NCI-H510A treated with DMSO at 0.1 percent for 48 hours (cell line): ENCODE measurements at regions not wholly inside any gene's neighbourhood (a gene's known extent, or its start where the extent isn't known, plus 50 kb on each side); places are given as distances from the start of the nearest gene placed in this dataset.

ENCODE experiments used
- DNase-seq: peaks from one replicate; lab custom pipeline; 2025; lab: John Stamatoyannopoulos, UW

DNA sequence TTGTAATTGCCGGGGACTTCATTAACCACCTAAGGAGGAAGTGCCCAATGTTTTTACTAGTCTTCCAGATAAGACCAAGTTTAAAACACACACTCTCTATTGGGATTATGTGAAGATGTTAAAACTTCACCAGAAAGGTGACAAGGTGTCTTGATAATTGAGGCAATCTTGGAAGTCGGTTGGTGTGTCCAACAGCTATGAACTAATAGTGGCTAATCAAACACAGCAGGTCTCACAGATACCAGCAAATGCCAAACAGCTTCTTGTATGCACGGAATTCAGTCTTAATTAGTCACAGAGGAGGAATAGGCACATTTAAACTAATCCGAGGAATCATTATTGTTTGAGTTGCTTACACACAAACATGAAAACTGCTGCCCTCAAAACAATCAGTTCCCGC, 214.5 kb downstream of the SEC61B start:
- DNase-seq, result no peak

DNA sequence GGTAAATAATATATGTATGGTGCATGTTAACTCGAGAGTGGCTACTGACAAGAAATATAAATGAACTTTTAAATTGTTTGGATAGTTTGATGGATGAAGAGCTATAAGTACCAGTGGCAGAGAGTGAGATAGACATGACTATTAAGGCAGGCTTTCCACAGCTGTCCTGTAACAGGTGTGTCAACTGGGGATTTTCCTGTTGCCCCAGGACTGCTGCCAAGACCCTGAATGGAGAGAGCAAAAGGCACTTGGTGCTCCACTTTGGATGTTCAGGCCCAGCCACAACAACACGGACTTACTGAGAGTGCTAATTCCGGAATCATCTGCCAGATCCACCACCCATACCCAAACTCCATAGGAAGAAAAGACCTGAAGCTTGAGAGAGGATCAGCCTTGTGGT, 215.1 kb downstream of the SEC61B start:
- DNase-seq, result peak; percentile 15

- DNase-seq, result no peak
Measured at GRCh38 chr9:99438596-99438995, 216.5 kb downstream of the SEC61B start.

- DNase-seq, result no peak
Measured at GRCh38 chr9:99441829-99442228, 219.7 kb downstream of the SEC61B start.

- no peak for DNase-seq
Measured at GRCh38 chr9:99445371-99445891, 223.3 kb downstream of the SEC61B start.

GRCh38 chr9:99445920-99446319, 223.8 kb downstream of the SEC61B start:
- DNase-seq, result no peak

GRCh38 chr9:99447951-99448350, 225.9 kb downstream of the SEC61B start:
- DNase-seq, result no peak

DNA sequence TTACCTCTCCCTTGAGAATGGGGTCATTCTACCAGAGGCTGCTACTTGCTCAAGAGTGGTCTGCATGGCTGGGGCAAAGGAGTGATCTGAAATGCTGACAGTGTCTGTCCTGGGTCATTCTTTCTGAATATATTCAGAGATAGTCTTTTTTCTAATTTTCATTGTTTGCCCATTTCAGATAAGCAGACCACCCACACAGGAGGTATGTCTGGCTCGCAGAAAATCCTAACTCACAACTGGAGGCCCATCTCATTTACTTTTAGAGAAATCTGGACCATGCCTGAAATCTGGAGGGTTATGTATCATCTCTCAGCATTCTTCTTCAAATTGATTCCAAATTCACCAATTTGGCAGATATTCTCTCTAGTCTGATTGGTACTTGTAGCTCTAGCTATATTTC, 227.6 kb downstream of the SEC61B start:
- DNase-seq, result no peak

GRCh38 chr9:99451112-99451606, 229.1 kb downstream of the SEC61B start:
- no peak for DNase-seq

- no peak for DNase-seq
Measured at GRCh38 chr9:99457406-99457805, 235.3 kb downstream of the SEC61B start.

DNA sequence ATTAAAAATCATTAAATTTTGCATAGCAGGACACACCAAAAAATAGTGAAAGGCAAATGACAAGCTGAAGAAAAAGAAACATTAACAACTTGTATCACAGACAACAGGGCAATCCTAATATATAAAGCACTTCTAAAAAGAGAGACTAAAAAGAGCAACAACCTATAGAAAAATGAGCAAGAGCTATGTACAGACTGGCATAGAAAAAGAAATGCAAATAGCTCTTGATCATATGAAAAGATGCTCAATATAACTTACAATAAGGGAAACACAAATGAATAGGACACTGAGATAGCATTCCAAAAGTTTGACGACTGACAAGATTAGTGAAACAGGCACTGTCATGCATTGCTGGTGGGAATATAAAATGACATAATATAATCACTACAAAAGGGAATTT, 235.9 kb downstream of the SEC61B start:
- no peak for DNase-seq

- no peak for DNase-seq
Measured at GRCh38 chr9:99459919-99460318, 237.8 kb downstream of the SEC61B start.

DNA sequence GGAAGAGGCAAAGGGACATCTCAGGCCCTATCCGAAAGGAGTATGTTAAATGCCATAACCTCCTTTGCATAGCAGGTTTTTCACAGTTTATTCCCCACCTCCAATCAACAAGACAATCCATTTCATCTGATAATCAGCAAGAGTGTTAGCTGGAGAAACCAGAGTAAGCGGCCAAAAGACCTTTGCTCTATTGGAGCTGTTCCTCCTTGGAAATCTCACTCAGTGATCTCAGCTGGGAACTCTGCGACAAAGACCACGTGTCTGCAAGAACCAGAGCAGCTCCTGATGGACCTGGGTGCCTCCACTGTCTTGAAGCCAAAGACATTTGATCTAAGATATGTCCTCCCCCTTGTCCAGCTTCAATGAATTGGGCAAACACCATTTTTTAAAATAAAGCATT, 241.0 kb downstream of the SEC61B start:
- DNase-seq, result no peak

GRCh38 chr9:99464568-99464967, 242.5 kb downstream of the SEC61B start:
- no peak for DNase-seq

DNA sequence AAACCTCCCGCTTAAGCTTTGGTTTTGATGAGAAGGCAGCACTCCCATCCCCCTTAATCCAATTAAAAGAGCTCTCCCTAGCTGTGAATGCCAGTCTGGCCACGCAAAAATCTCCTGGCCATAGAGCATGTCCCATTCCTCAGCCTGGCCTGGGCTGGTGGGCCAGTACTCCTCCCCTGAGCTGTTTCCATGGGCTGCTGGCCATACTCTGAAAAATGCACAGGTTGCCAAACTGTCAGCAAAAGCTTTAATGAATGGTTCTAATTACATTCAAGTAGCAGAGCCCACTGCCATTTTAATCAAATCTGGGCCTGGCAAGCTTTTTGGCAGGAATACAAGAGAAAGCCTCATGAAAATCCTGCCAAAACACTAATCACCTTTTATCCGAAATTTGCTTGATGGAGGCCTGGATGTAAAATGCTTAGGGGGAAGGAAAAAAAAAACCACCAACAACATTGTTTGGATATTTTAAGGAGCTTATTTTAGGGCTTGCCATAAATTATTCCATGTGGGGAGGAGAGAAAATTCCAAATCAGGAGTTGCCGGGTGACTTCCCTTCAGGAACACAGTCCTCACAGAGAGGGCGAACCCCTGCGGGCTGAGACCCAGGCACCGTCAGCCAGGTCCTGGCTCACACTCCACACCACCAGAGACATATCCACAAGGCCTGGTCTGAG, 243.3 kb downstream of the SEC61B start:
- no peak for DNase-seq

DNA sequence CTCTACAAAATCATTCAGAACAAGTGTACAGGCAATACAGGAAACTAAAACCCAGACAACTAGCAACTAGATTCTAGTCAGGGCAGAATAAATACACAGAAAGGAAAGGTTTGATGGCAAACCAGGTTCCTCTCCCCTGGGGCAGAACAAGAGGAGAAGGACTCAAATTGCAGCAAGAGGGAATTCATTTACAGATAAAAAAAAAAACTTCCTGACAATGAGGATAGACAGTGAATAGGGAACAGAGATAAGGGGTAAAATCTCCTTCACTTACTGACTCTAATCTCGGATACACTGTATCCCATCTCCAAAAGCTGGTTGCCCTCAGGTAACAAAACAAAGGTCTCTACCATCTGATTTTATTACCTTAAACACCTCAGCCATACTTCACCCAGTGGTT, 244.0 kb downstream of the SEC61B start:
- no peak for DNase-seq

DNA sequence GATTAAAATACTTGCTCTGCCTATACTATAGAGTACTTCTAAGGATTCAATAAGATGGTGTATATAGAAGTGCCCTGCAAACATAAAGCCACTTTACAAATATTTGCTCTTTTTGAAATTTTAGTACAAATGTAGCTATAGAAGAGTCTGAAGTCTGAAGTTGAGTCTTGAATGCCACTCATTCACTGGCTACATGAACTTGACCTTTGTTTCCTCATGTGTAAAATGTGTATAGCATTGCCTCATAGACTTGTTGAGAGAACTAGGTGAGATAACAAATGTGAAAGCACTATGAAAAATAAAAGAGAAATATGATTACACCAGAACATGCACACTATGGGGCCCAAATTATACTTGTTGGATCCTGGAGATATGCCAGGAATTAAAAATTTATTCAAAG, 244.7 kb downstream of the SEC61B start:
- no peak for DNase-seq

- no peak for DNase-seq
Measured at GRCh38 chr9:99471033-99471432, 249.0 kb downstream of the SEC61B start.

DNA sequence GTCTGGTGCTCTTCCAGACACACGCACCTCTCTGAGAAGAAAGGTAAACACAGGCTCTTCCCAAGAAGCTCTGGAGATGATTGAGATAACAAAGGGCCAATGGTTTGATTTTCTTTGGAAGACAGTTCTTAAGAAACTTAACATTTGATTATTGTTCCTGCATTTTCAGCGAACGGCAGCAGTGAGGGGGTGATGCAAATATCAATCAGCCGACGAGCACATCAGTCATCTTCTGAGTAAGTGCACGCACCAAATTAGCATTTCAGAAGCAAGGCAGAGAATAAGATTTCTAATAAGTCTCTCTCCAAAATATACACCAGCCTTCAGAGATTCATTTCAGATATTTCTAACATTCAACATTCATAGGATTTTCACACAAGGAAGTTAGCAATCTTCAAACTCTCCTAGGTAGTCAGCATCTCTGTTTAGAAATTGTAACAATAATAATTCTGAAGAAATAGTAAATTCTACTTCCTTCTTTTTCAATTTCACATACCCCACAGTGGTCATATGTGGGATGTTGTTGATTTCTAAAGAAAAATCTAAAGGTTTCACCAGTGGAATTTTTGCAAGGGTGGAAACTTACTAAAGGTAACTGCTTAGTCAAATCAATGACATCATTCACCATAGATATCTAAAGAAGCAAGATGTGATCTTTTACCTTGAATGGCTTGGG, 250.3 kb downstream of the SEC61B start:
- no peak for DNase-seq

DNA sequence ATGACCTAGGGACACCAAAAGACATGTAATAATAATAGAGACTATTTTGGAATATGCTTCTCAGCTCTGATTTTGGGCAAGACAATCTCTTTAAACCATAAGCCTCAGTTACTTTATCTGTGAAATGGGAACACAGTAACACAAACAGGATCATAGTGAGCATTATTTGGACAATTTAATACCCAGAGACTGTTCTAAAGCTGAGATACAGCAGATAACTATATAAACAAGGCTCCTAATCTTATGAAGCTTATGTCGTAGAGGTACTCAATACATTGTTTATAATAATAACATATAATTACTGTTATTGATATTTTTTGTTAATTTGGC, 250.8 kb downstream of the SEC61B start:
- no peak for DNase-seq

- no peak for DNase-seq
Measured at GRCh38 chr9:99474186-99474585, 252.1 kb downstream of the SEC61B start.

DNA sequence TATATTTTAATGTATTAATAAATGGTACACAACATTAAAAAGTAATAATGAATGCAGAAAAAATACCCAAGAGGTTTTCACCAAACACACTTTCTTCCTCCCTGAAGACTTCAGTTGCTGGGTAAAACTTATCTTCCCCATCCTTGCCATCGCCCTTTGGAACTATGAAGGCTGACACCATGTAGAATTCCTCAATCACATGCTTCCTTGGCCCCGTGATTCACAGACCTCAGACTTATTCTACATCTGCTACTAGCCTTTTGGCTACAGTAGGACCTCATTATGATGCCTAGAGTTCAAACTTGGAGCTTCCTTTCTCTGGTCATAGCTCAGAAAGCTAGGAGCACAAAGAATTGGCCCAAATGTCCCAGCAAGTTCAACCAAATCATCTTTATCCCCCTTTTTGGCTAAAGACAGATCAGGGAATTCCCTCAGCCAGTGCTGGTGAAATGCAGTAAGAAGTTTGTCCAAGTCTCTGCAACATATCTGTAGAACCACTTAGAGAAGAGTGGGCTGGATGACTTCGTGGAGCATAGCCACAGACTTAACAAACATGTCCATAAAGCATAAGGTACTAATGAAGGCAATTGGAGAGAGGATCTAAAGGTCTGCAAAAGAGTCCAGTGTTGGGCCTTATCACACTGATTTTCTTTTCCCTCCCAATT, 253.5 kb downstream of the SEC61B start:
- DNase-seq, result no peak

- DNase-seq, result no peak
Measured at GRCh38 chr9:99478469-99479027, 256.5 kb downstream of the SEC61B start.
